SU-DHL-6 (cell line): ENCODE measurements at regions not wholly inside any gene's neighbourhood (a gene's known extent, or its start where the extent isn't known, plus 50 kb on each side); places are given as distances from the start of the nearest gene placed in this dataset.

Experiments used
- H2AFZ ChIP-seq: fragments of 200-600 bp; sonication (generic); 2 replicates; pipeline ENCODE4 v1.6.1; 2014; ENCODE audit warnings: low read depth, mild to moderate bottlenecking, moderate library complexity, mixed read lengths, antibody characterized with exemption, low read length; ENCODE audit not compliant: severe bottlenecking
- H3F3A ChIP-seq: fragments of 200-600 bp; shearing (Covaris generic); 2 replicates; pipeline ENCODE4 v1.6.0; 2016; ENCODE audit warnings: antibody characterized with exemption, mild to moderate bottlenecking; ENCODE audit not compliant: insufficient read depth
- H3K27ac ChIP-seq: fragments of 200-600 bp; sonication (generic); 2 replicates; pipeline ENCODE4 v1.5.1; 2016; ENCODE audit warnings: low read depth, mild to moderate bottlenecking, low read length, moderate library complexity, mixed read lengths
- H3K27me3 ChIP-seq: fragments of 200-600 bp; sonication (generic), shearing (Covaris generic); 2 replicates; pipeline ENCODE4 v1.6.0; 2014; ENCODE audit warnings: mild to moderate bottlenecking, low read length
- H3K36me3 ChIP-seq: fragments of 200-600 bp; sonication (generic); 2 replicates; pipeline ENCODE4 v1.6.1; 2014; ENCODE audit warnings: mild to moderate bottlenecking, low read length, mixed read lengths
- H3K4me2 ChIP-seq: fragments of 300-600, 200-600 bp; shearing (Covaris generic), sonication (generic); 2 replicates; pipeline ENCODE4 v1.6.0; 2014; ENCODE audit warnings: low read length, low read depth, mild to moderate bottlenecking; ENCODE audit not compliant: poor library complexity, severe bottlenecking
- H3K4me3 ChIP-seq: fragments of 200-600 bp; sonication (generic); 2 replicates; pipeline ENCODE4 v1.5.1; 2014; ENCODE audit warnings: antibody characterized with exemption, low read length, mild to moderate bottlenecking, mixed read lengths; ENCODE audit not compliant: insufficient read depth, poor library complexity, severe bottlenecking
- H3K79me2 ChIP-seq: fragments of 200-600 bp; sonication (generic); 2 replicates; pipeline ENCODE4 v1.6.1; 2014; ENCODE audit warnings: mild to moderate bottlenecking, low read length, moderate library complexity; ENCODE audit not compliant: insufficient read depth
- H3K9ac ChIP-seq: fragments of 200-600 bp; sonication (generic); 2 replicates; pipeline ENCODE4 v1.7.0; 2014; ENCODE audit warnings: mild to moderate bottlenecking, low read length
- H3K9me2 ChIP-seq: fragments of 200-600 bp; sonication (generic); replicated peaks from 2 replicates; pipeline ENCODE4 v1.6.1; 2014; ENCODE audit warnings: low read length; ENCODE audit not compliant: insufficient read depth
- H3K9me3 ChIP-seq: fragments of 200-600 bp; sonication (generic); 2 replicates; pipeline ENCODE4 v1.6.1; 2014; ENCODE audit warnings: low read length, mixed read lengths; ENCODE audit not compliant: insufficient read depth
- H4K20me1 ChIP-seq: fragments of 200-600 bp; sonication (generic); 2 replicates; pipeline ENCODE4 v1.6.1; 2014; ENCODE audit warnings: low read depth, mild to moderate bottlenecking, antibody characterized with exemption, low read length, moderate library complexity, mixed read lengths
- EZH2phosphoT487 ChIP-seq: fragments of 200-600 bp; sonication (generic), shearing (Covaris generic); conservative IDR thresholded peaks from 2 replicates; pipeline ENCODE4 v1.6.1; 2018; ENCODE audit warnings: mild to moderate bottlenecking, antibody characterized with exemption, low read length, moderate library complexity, mixed read lengths
- TF ChIP-seq, protein P1 (sequence below): fragments of 200-600 bp; sonication (generic); IDR thresholded peaks from one replicate; pipeline ENCODE4 v1.5.1; 2017; ENCODE audit warnings: antibody characterized with exemption, mild to moderate bottlenecking, low read length, moderate library complexity; ENCODE audit not compliant: insufficient read depth, poor library complexity, severe bottlenecking

DNA sequence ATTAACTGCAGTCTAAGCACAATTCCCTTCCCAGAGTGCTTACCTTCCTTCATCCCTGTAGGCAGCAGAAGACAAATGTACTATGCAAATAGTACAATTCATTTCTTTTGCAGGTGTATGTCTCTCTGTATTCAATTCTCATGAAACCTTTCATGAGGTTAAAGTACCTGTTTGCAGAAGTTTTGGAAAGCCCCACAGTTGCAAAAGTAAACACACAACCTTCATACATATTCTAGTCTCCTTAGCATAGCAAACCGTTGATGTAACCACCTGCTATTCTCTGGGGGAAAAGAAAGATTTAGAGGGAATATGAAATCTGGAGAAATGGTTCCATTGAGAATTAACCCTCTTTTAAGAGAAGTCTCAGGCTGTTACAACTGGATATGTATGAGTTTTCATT, 200.3 kb upstream of the SUCLG2 start:
- no peak for TF ChIP-seq EZH2phosphoT487
- TF ChIP-seq, protein P1, sequence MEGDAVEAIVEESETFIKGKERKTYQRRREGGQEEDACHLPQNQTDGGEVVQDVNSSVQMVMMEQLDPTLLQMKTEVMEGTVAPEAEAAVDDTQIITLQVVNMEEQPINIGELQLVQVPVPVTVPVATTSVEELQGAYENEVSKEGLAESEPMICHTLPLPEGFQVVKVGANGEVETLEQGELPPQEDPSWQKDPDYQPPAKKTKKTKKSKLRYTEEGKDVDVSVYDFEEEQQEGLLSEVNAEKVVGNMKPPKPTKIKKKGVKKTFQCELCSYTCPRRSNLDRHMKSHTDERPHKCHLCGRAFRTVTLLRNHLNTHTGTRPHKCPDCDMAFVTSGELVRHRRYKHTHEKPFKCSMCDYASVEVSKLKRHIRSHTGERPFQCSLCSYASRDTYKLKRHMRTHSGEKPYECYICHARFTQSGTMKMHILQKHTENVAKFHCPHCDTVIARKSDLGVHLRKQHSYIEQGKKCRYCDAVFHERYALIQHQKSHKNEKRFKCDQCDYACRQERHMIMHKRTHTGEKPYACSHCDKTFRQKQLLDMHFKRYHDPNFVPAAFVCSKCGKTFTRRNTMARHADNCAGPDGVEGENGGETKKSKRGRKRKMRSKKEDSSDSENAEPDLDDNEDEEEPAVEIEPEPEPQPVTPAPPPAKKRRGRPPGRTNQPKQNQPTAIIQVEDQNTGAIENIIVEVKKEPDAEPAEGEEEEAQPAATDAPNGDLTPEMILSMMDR, result no peak
- H2AFZ ChIP-seq, result no peak overlapping the region
- no peak overlapping the region for H3K27ac ChIP-seq
- H3K36me3 ChIP-seq, result no peaks in the 10 kb centered on the region
- H3K27me3 ChIP-seq, result no peaks in the 10 kb centered on the region
- no peaks in the 10 kb centered on the region for H4K20me1 ChIP-seq
- H3K9me3 ChIP-seq, result no peaks in the 10 kb centered on the region
- no peak overlapping the region for H3K9ac ChIP-seq
- no peaks in the 10 kb centered on the region for H3F3A ChIP-seq
- no peak overlapping the region for H3K4me2 ChIP-seq
- no peak overlapping the region for H3K4me3 ChIP-seq
- H3K79me2 ChIP-seq, result no peaks in the 10 kb centered on the region
- H3K9me2 ChIP-seq, result no peaks in the 10 kb centered on the region

DNA sequence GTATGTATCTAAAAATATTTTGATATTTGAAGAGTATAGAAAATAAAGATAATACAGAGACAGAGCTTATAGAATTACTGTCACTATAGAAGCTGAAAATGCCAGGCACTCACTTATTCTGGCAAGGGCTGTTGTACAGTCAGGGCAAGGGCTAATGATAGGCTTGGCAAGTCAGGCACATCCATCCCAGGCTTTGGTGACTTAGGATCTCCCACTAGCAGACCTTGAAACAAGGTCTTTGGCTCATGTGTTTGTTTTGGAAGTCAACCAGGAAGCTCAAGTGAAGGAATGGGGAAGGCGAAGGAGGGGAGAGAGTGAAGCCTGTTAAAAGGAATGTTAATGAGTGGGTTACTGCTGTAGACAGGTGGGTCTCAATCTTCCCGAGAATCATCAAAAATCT, 199.1 kb upstream of the SUCLG2 start:
- Histone ChIP-seq H3K9ac (no peak overlapping the region), H4K20me1 (no peaks in the 10 kb centered on the region), H3K9me3 (no peaks in the 10 kb centered on the region), H2AFZ (no peak overlapping the region), H3K27me3 (no peaks in the 10 kb centered on the region), H3K36me3 (no peaks in the 10 kb centered on the region), H3K9me2 (no peaks in the 10 kb centered on the region), H3F3A (no peaks in the 10 kb centered on the region), H3K4me2 (no peak overlapping the region), H3K27ac (no peak overlapping the region), H3K4me3 (no peak overlapping the region), H3K79me2 (no peaks in the 10 kb centered on the region)
- TF ChIP-seq EZH2phosphoT487, result no peak
- TF ChIP-seq, protein P1, result no peak

DNA sequence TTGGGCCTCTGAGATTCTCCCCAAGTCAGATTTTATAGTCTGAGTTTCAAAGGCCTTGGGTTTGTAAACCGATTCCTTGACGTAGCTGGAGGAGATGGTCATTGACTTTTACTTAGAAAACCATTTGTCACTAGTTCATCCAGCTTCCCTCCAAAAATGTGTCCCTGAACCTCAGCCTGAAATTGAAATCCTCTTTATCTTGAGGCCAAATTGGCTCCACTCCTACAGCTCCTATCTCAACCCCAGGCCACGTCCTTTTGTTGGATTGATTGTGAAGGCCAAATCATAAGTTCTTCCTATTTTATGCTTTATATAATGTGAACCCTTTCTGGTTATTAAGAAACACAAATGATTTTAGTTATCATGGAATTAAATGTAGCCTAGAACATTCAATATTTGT, 193.9 kb upstream of the SUCLG2 start:
- Histone ChIP-seq H3K27ac (no peak overlapping the region), H4K20me1 (no peaks in the 10 kb centered on the region), H2AFZ (no peak overlapping the region), H3K79me2 (no peaks in the 10 kb centered on the region), H3K36me3 (no peaks in the 10 kb centered on the region), H3F3A (no peaks in the 10 kb centered on the region), H3K4me2 (no peak overlapping the region), H3K9me2 (no peaks in the 10 kb centered on the region), H3K9me3 (no peaks in the 10 kb centered on the region), H3K9ac (no peak overlapping the region), H3K4me3 (no peak overlapping the region), H3K27me3 (no peaks in the 10 kb centered on the region)
- TF ChIP-seq, protein P1, result no peak
- no peak for TF ChIP-seq EZH2phosphoT487
